Endothelial cell of umbilical vein (primary cell): ENCODE measurements at regions not wholly inside any gene's neighbourhood (a gene's known extent, or its start where the extent isn't known, plus 50 kb on each side); places are given as distances from the start of the nearest gene placed in this dataset.

ENCODE experiments used
- BruUV-seq: library from RNA; stranded (reverse); fragments of 400-500 nt; replicated peaks from 2 replicates; lab custom pipeline; 2021; lab: Mats Ljungman, UMichigan
- CTCF ChIA-PET: fragments of 300-600, 350-600 bp; sonication (Branson Sonifier 250); formaldehyde crosslinking; loops from one replicate; lab custom pipeline; 2021; ENCODE audit warnings: antibody characterized with exemption, inconsistent platforms; lab: Charles Lee
- POLR2A ChIA-PET: fragments of 300-600, 350-600 bp; sonication (Branson Sonifier 250); formaldehyde crosslinking; loops from one replicate; lab custom pipeline; 2021; ENCODE audit warnings: antibody characterized with exemption, inconsistent platforms; lab: Charles Lee
- DNase-seq: peaks from one replicate; pipeline ENCODE4 v3.0.0-alpha.2; 2011; ENCODE audit warnings: low read depth, low spot score
- FAIRE-seq: peaks from 2 replicates; lab custom pipeline; 2011; peaks lifted over from hg19 to GRCh38; lab: Jason Lieb, UNC
- H2AFZ ChIP-seq: 2 replicates; pipeline ENCODE4 v1.6.0; 2012; ENCODE audit warnings: low read depth, low read length, control low read depth, inconsistent platforms
- H3K27ac ChIP-seq: 2 replicates; pipeline ENCODE4 v1.5.1; 2011; ENCODE audit warnings: low read depth, mild to moderate bottlenecking, control low read depth, low read length, moderate library complexity; ENCODE audit not compliant: insufficient read depth
- H3K27me3 ChIP-seq, 2 experiments: 2 replicates each; pipeline versions ENCODE4 v1.6.0 to v1.6.1; 2011; ENCODE audit warnings: low read length in 2 of 2, mixed read lengths in 1 of 2; ENCODE audit not compliant: control insufficient read depth in 2 of 2, insufficient read depth in 2 of 2
- H3K36me3 ChIP-seq, 2 experiments: 2 replicates in 1 of 2; 3 replicates in 1 of 2; pipeline ENCODE4 v1.5.1; 2011; ENCODE audit warnings: low read length in 2 of 2, mild to moderate bottlenecking in 1 of 2, moderate library complexity in 1 of 2; ENCODE audit not compliant: control insufficient read depth in 2 of 2, insufficient read depth in 2 of 2; ENCODE audit errors: extremely low read depth in 1 of 2
- H3K4me1 ChIP-seq: 3 replicates; pipeline ENCODE4 v1.5.1; 2011; ENCODE audit warnings: mild to moderate bottlenecking, low read length; ENCODE audit not compliant: control insufficient read depth, insufficient read depth; ENCODE audit errors: extremely low read depth
- H3K4me2 ChIP-seq: 2 replicates; pipeline ENCODE4 v1.6.1; 2011; ENCODE audit warnings: low read length, control low read depth, mixed read lengths; ENCODE audit not compliant: insufficient read depth
- H3K4me3 ChIP-seq, 3 experiments: fragments of 200-600 bp in 1 of 3; sonication (generic), shearing (Covaris generic) in 1 of 3; replicated peaks in 1 of 3; 2 replicates each; pipeline ENCODE4 v1.5.1; 2011 to 2016; ENCODE audit warnings: control low read depth in 3 of 3, low read length in 3 of 3, mild to moderate bottlenecking in 2 of 3, inconsistent platforms in 1 of 3, low read depth in 1 of 3, moderate library complexity in 1 of 3; ENCODE audit not compliant: insufficient read depth in 1 of 3
- H3K79me2 ChIP-seq: 2 replicates; pipeline ENCODE4 v1.6.0; 2012; ENCODE audit warnings: low read length, inconsistent platforms; ENCODE audit not compliant: control insufficient read depth, insufficient read depth
- H3K9ac ChIP-seq: replicated peaks from 2 replicates; pipeline ENCODE3; 2011; ENCODE audit warnings: low read length, control low read depth; ENCODE audit not compliant: insufficient read depth; ENCODE audit errors: extremely low read depth
- H3K9me1 ChIP-seq: replicated peaks from 3 replicates; pipeline ENCODE4 v1.6.0; 2011; ENCODE audit warnings: mild to moderate bottlenecking, low read length; ENCODE audit not compliant: control insufficient read depth, insufficient read depth; ENCODE audit errors: extremely low read depth
- H3K9me3 ChIP-seq: replicated peaks from 2 replicates; pipeline ENCODE4 v1.5.1; 2012; ENCODE audit warnings: low read length, inconsistent platforms; ENCODE audit not compliant: control insufficient read depth, insufficient read depth
- H4K20me1 ChIP-seq: replicated peaks from 2 replicates; pipeline ENCODE3; 2011; ENCODE audit warnings: mild to moderate bottlenecking, low read length; ENCODE audit not compliant: control insufficient read depth, insufficient read depth; ENCODE audit errors: extremely low read depth
- CTCF ChIP-seq, 2 donors: IDR thresholded peaks; 1 replicate in 1 of 2; 2 replicates in 1 of 2; pipeline ENCODE4 v1.5.1; 2011; ENCODE audit warnings: low read length in 2 of 2, mild to moderate bottlenecking in 2 of 2, moderate library complexity in 2 of 2, control low read depth in 1 of 2, inconsistent platforms in 1 of 2, low read depth in 1 of 2; ENCODE audit not compliant: insufficient read depth in 1 of 2; ENCODE audit errors: extremely low read depth in 1 of 2
- EZH2 ChIP-seq: IDR thresholded peaks from 2 replicates; pipeline ENCODE4 v1.6.1; 2012; ENCODE audit warnings: borderline replicate concordance, low read depth, mild to moderate bottlenecking, moderate library complexity, low read length, inconsistent platforms; ENCODE audit not compliant: severe bottlenecking
- FOS ChIP-seq: IDR thresholded peaks from 2 replicates; pipeline ENCODE4 v1.6.1; 2011; ENCODE audit warnings: mild to moderate bottlenecking, low read length, moderate library complexity, borderline replicate concordance; ENCODE audit not compliant: insufficient read depth
- GATA2 ChIP-seq: IDR thresholded peaks from 2 replicates; pipeline ENCODE4 v1.7.0; 2011; ENCODE audit warnings: low read depth, mild to moderate bottlenecking, moderate library complexity, mixed read lengths, low read length; ENCODE audit not compliant: insufficient read length, insufficient read depth
- JUN ChIP-seq: IDR thresholded peaks from 2 replicates; pipeline ENCODE4 v1.6.1; 2011; ENCODE audit warnings: borderline replicate concordance, low read depth; ENCODE audit not compliant: insufficient read length, insufficient read depth
- MAX ChIP-seq: IDR thresholded peaks from 2 replicates; pipeline ENCODE4 v1.6.1; 2011; ENCODE audit not compliant: insufficient read depth, insufficient read length
- MYC ChIP-seq: IDR thresholded peaks from one replicate; pipeline ENCODE4 v1.6.1; 2011; ENCODE audit warnings: mild to moderate bottlenecking, low read depth, low read length
- POLR2A ChIP-seq: IDR thresholded peaks from 2 replicates; pipeline ENCODE4 v1.6.1; 2012; ENCODE audit warnings: low read depth, mild to moderate bottlenecking, control low read depth, low read length
- POLR2AphosphoS5 ChIP-seq: IDR thresholded peaks from 2 replicates; pipeline ENCODE4 v1.6.1; 2012; ENCODE audit warnings: low read depth, mild to moderate bottlenecking, control low read depth, low read length, moderate library complexity; ENCODE audit not compliant: insufficient read depth
- dilution Hi-C: fragments of 300-500 bp; cut with MboI; formaldehyde crosslinking; loops from one replicate; pipeline ENCODE4 v1.15.0; 2019; ENCODE audit warnings: low sequenced_read_pairs; ENCODE audit not compliant: extremely low pct_ligation_motif_present
- intact Hi-C: fragments of 100-400 bp; cut with micrococcal nuclease; formaldehyde crosslinking; loops from one replicate; pipeline ENCODE4 v1.10.0; 2022

- CTCF ChIA-PET, result no interaction called here
- dilution Hi-C loops, result no loop called here
- Histone ChIP-seq H4K20me1 (no peaks in the 10 kb centered on the region), H3K4me3 (no peak overlapping the region), H3K79me2 (no peaks in the 10 kb centered on the region), H3K27me3 (no peaks in the 10 kb centered on the region), H3K4me2 (no peak overlapping the region), H3K9me3 (no peaks in the 10 kb centered on the region), H3K36me3 (no peaks in the 10 kb centered on the region), H3K9me1 (no peaks in the 10 kb centered on the region), H2AFZ (no peak overlapping the region), H3K9ac (no peak overlapping the region), H3K27ac (no peak overlapping the region), H3K4me1 (no peaks in the 10 kb centered on the region)
- BruUV-seq, result no TSS peak
- DNase-seq (no peak), FAIRE-seq (no peak)
- POLR2A ChIA-PET, result no interaction called here
- TF ChIP-seq FOS, result no peak
- TF ChIP-seq CTCF (IDR thresholded peaks at IDR 0.05; ENCODE audit: extremely low read depth in 1 of 2, insufficient read depth in 1 of 2, low read depth in 1 of 2, low read length in 2 of 2), result no peak
- TF ChIP-seq POLR2A, result no peak
- TF ChIP-seq GATA2, result no peak
- TF ChIP-seq JUN, result no peak
- no peak for TF ChIP-seq MYC
- TF ChIP-seq EZH2, result no peak
- TF ChIP-seq MAX, result no peak
- TF ChIP-seq POLR2AphosphoS5, result no peak
- intact Hi-C loops, result no loop called here
Measured at GRCh38 chr12:74602881-74603672, 65.4 kb downstream of the ATXN7L3B start.
